ENCODE measurements at regions not wholly inside any gene's neighbourhood (a gene's known extent, or its start where the extent isn't known, plus 50 kb on each side); places are given as distances from the start of the nearest gene placed in this dataset.

- TF ChIP-seq CHD2 (IDR thresholded peaks at IDR 0.05; ENCODE audit: low read length, partially characterized antibody) (no peak), ELK1 (IDR thresholded peaks at IDR 0.05; ENCODE audit: low read depth, low read length) (no peak), CTCF (IDR thresholded peaks at IDR 0.05) (no peak), RARB (CRISPR knock-in tag; IDR thresholded peaks at IDR 0.05) (no peak)
These were observed 329.0 kb downstream of the TMEM121 start for GRCh38 chr14:105855246-105855892.
